GM21576 (cell line): ENCODE measurements at regions not wholly inside any gene's neighbourhood (a gene's known extent, or its start where the extent isn't known, plus 50 kb on each side); places are given as distances from the start of the nearest gene placed in this dataset.

Experiments used
- ATAC-seq: cut with Tn5 transposase; IDR thresholded peaks from one replicate; pipeline ENCODE4 v1.9.1; 2021; ENCODE audit warnings: mild to moderate bottlenecking, moderate library complexity; ENCODE audit not compliant: unreplicated experiment

- no peak for ATAC-seq
Observed at GRCh38 chr11:131295986-131296385, 74.4 kb upstream of the NTM start.

GRCh38 chr11:131297441-131297840, 73.0 kb upstream of the NTM start:
- no peak for ATAC-seq

- no peak for ATAC-seq
Observed at GRCh38 chr11:131299598-131300438, 70.6 kb upstream of the NTM start.

GRCh38 chr11:131300439-131300717, 70.0 kb upstream of the NTM start:
- no peak for ATAC-seq

GRCh38 chr11:131301306-131301705, 69.1 kb upstream of the NTM start:
- ATAC-seq, result no peak

- ATAC-seq, result no peak
Observed at GRCh38 chr11:131302836-131303235, 67.6 kb upstream of the NTM start.

GRCh38 chr11:131303611-131304119, 66.8 kb upstream of the NTM start:
- no peak for ATAC-seq

- ATAC-seq, result no peak
Observed at GRCh38 chr11:131305005-131305404, 65.4 kb upstream of the NTM start.

- ATAC-seq, result no peak
Observed at GRCh38 chr11:131307506-131307905, 62.9 kb upstream of the NTM start.

- ATAC-seq, result no peak
Observed at GRCh38 chr11:131309776-131310175, 60.6 kb upstream of the NTM start.

GRCh38 chr11:131311776-131312514, 58.5 kb upstream of the NTM start:
- ATAC-seq, result no peak
